ENCODE measurements at regions not wholly inside any gene's neighbourhood (a gene's known extent, or its start where the extent isn't known, plus 50 kb on each side); places are given as distances from the start of the nearest gene placed in this dataset.

DNA sequence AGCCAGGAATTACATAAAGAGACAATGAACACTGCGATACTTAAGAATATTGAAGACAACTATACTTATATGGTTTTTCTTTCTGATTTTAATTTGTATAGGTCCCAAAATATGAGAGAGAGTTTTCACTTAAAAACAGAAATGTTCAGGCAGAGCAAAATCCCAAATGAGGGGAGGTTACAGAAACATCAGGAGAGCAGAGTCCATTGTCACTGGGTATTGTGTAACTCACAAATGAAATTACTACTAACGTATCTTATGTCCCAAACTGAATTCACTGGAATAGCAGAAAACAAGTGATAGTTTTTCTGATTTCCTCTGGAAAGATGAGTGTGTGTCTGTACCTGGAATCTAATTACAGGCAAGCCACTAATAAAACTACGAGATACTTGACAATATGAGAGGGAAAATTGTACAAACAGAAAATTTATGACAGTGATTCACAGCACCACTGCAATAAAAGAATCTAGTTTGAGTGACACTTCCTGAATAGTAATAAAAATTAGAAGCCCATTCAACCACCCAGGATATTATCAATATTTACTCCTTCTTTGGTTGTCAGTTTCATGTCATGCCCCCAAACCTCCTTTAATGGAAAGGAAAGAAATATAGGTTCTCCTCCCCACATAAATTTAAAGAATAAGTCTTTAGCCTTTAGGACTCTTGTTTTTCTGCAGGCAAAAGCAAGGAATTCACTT lies 522.6 kb downstream of the ADGRL2 start:
- no peak for DNase-seq (ENCODE audit: low read depth)

DNA sequence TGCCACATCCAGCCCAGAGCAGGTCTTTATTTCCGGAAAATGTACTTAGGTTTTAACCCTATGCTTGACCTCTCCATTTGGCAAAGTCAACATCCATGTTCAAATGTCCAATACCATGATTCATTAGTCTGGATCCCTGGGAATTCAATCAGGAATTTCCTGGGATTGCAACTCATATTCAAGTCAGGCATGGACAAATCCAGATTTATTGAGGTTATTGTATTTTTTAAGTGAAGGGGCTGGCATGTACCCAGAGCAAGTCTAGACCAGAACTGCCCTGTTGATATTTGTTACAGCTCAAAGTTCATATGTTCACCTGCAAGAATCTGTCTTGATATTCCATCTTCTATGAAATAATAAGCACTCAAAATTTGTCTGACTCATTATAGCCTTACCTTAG lies 521.1 kb downstream of the ADGRL2 start:
- peak; percentile 37 for DNase-seq (ENCODE audit: low read depth)

DNA sequence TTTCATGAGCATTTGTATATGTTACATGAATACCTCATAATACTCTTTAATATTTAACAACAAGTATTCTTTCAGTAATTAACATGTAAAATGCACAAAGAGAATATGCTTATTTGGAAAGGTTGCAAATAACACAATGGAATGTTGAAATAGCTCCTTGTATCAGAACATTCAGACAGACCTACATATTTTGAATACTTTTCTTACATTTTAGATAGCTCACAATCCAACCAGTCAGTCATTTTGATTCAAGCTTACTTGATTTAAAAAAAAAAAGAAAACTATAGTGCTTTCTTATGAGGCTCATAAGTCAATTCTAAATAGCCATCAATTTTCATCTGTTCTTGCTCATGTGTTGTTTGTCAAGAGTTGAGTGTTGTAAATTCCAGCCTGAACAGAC lies 518.8 kb downstream of the ADGRL2 start:
- no peak for DNase-seq (ENCODE audit: low read depth)

DNA sequence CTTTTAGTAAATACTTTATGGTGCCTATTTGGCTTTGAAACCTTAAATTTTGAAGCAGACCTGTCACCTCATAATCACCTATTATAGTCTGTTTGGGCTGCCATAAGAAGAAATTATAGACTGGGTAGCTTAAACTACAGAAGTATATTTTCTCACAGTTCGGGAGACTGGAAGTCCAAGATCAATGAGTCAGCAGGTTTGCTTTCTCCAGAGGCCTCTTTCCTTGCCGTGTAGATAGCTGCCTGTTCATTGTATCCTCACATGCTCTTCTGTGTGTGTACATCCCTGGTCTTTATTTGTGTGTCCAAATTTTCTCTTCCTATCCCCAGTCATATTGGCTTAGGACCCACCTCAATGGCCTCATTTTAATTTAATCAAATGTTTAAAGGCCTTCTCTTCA lies 518.2 kb downstream of the ADGRL2 start:
- DNase-seq (ENCODE audit: low read depth), result peak; percentile 15

DNA sequence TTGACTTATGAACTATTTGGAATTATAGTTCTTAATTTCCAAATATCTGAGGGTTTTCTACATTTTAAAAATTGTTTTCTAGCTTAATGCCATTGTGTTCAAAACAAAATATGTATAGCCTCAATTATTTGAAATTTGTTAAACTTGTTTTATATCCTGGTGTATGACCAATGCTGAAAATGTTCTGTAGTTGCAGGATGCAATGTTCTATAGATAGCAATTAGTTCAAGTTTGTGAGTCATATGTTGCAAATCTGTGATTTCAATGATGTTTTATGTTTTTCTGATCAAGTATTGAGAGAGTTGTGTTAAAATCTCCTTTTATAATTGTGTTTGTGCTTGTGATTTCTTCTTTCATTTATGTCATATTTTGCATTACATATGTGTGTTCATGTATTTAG lies 517.5 kb downstream of the ADGRL2 start:
- no peak for DNase-seq (ENCODE audit: low read depth)

DNA sequence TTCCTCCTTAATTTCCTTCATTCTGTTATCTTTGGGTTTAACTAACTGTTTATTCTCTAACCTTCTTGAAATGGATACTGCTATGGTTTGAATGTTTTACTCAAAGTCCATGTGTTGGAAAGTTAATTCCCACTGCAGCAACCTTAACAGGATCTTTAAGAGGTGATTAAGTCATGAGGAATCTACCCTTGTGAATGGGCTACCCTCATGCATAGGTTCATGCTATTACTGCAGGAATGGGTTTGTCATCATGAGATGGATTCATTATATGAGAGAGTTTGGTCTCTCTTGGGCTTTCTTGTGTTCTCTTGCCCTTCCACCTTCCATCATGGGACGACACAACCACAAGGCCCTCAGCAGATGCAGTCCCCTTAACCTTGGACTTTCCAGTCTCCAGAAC lies 516.9 kb downstream of the ADGRL2 start:
- peak; percentile 71 for DNase-seq (ENCODE audit: low read depth)

DNA sequence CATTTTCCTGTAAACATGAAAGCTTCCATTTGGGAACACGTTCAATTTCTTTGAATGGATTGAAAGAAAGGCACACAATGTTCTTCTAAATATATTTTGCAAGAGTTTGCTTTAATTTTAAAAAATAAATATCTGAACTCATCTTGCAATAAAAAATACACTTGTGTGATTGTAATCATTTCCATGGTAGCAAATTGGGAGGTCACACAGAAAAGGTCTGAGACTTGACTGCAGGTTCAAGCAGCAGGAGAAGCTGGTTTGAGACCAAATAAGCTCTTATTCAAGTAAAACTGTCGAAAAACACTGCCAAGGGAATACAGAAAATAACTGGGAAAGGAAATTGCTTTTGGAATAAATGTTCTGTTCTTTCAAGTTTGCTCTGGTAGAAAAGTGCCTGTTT lies 498.9 kb downstream of the ADGRL2 start:
- no peak for DNase-seq (ENCODE audit: low read depth)

DNA sequence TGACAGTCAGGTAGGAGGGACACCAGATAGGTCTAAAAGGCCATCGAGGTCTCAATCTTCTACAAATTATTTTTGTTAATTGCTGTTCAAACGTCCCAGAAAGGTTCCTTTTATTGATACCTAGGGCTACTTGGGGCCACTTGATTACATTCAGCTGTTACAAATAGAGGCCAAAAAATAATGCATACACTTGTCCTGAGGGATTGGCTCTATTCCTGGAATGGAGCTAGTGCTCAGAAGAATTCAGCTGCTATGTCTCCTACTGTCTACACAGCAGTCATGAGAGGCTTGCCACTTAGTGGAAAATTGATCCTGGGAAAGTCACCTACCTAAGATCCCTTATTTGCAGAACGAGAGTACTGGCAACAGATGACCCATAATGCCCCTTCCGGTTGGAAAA lies 498.3 kb downstream of the ADGRL2 start:
- no peak for DNase-seq (ENCODE audit: low read depth)

DNA sequence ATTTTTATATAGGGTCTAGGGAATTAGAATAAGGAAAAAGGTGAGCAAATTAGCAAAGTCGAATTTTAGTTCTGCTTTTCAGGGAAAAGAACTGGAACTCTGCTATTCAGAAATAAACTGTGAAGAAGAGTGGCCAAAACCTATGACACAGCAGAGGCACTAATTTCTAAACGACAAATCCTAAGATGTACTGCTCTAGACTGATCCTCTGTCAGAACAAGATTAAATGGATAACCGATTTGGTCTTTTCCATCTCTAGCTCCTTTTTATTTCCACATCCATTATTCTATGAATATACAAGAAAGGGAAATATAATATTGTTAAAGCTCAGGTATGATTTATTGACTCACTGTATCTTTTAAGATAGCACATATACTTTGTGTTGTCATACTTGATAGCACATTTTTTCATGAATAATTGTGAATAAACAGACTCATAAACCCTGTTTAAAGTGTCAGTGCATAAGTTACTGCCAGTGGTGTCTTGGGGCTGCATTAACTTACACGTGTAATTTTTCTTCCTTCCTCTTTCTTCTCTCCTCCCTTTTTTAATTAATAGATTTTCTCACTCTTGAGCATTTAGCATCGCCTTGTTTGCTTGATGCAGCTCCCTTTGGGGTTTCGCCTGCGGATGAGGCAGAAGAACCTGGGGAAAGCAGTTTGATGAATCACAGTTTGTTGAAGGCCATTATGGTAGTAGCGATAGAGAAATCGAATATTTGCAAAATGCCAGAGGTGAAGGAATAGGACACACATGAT lies 496.6 kb downstream of the ADGRL2 start:
- no peak for DNase-seq (ENCODE audit: low read depth)

DNA sequence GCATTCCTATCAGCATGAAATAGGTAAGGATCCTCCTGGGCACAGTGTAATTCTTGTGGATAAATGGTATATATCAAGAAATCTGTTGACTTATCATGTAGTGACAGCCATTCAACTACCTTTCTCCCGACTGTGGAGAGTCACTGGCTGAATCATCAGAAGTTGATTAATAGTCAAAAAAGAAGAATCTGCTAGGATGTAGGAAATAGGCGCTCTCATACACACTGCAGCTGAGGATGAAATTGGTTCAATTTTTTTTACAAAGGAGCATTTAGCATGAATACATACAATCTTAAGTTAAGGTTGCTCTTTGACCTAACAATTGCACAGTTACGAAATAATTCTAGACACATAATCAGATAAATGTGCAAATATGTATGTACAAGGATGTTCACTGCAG lies 486.8 kb downstream of the ADGRL2 start:
- no peak for DNase-seq (ENCODE audit: low read depth)

DNA sequence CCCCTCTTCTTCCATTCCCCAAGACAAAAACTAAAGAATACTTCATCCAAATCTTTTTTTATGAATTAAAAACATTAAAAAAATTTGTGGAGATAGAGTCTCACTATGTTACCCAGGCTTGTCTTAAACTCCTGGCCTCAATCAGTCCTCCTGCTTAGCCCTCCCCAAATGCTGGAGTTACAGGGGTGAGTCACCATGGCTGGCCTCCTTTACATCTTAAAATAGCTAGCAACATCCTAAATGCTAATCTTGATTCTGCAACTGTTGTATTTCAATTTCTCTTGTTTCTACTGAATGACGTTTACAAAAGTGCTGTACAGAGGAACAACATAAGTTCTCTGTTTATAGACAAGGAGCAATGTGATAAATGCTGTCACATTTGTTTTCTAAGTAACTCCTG lies 483.5 kb downstream of the ADGRL2 start:
- DNase-seq (ENCODE audit: low read depth), result peak; percentile 5

DNA sequence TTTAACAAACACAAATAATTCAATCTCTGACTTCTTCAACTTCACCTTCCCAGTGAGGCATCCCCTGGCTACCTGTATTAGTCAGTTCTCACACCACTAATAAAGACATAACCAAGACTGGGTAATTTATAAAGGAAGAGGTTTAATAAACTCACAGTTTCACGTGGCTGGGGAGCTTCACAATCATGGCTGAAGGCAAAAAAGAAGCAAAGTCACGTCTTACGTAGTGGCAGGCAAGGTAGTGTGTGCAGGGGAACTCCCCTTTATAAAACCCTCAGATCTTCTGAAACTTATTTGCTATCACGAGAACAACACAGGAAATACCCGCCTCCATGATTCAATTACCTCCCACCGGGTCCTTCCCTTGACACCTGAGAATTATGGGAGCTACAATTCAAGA lies 478.5 kb downstream of the ADGRL2 start:
- DNase-seq (ENCODE audit: low read depth), result no peak

DNA sequence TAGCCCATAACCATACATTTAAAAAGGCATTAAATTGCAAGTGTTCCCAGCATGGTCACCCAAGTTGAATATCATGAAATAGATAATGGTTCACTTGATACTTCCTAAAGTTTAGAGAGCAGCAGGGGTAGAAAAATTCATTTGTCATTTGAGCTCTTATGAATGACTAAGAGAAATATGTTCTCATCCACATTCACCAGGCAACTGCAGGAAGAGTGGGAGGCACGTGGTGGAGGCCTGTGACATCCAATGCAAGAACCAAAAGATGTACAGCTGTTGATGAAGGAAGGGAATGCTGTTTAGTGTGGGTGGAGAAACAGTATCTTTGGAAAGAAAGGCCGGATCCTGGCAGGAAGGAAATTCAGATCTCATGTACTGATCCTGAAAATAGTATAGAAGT lies 473.1 kb downstream of the ADGRL2 start:
- peak; percentile 9 for DNase-seq (ENCODE audit: low read depth)

DNA sequence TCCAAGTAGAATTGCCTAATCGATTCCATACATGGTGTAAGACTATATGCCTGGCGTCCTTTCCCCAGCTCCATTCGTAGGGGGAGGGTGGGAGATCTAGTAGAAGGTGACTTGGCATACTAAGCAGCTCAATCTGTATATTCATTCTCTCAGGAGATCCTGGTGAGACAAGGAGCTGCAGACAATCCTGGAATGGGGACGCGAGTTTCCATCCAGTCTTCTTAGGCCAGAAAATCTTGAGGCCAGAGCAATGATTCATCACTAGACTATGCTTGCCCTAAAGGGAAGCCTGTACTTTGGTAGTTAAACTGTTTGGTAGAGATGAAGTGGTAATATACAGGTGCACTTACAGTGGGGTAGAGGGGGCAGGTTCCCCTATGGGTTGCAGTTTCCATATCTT lies 468.7 kb downstream of the ADGRL2 start:
- peak; percentile 54 for DNase-seq (ENCODE audit: low read depth)

DNA sequence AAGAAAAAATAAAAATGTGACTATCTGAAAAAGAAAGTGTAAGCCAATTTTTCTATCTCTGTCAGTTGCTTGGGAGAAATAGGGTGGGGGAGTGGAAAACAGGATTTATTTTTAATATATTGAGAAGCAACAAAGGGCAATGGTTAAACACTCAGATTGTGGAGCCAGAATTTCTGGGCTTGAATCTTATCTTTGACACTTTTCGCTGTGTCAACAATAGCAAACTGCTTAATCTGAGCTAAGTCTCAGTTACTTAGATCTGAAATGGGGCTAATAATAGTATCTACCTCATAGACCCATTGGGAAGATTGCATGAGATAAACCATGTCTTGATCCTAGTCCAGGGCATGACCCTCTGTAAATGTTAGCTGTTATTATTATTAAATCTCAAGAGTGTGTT lies 468.1 kb downstream of the ADGRL2 start:
- no peak for DNase-seq (ENCODE audit: low read depth)

DNA sequence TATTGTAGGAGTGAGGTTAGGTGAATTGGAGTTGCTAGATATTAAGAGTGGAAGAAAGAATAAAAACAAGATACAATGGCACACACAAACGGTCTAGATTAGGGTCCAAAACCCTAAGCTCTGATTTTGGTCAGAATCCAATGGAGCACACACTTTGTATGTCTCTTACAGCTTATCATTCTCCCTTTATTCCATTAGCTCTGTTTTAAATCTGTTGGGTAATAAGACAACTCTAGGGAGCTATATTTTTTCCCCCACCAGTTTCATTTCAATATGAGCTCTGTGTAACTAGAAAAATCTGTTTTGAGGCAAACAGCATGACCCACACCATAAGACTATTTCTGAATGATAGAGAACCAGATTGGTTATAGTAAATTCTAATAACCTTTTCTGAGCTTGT lies 465.6 kb downstream of the ADGRL2 start:
- DNase-seq (ENCODE audit: low read depth), result no peak

DNA sequence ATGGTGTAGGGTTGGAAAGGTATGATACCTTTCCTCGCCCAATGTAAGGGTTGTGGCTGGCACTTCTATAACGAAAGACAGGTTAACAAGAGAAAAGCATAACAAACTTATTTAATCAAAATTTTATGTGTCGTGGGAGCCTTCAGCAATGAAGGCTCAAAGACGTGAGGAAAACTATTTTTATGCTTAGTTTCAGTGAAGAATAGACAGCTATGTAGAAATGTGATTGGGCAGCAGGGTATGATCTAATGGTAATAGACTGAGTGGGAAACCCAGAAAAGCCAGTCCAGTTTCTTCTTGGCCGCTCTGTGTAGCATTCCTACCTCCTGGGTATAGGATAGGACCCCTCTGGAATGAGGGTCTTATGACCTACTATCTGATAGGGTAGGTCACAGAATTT lies 464.7 kb downstream of the ADGRL2 start:
- DNase-seq (ENCODE audit: low read depth), result no peak

DNA sequence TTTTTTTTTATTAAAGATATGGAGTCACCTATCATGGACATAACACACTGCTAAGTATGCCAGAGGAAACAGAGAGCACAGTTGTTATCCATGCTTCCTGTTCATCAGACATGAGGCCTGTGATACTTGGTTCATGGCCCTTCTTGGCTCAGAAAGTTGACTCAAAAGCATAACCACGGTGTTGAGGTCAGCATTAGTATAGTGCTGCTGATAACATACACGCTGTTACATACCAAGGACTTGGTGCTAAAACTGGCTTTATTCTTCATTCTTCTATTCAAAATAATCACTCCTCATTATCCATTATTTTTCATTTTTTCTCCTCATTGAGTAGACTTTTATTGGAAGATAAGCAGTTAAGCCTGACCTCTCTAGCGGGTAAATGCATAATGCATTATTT lies 464.1 kb downstream of the ADGRL2 start:
- no peak for DNase-seq (ENCODE audit: low read depth)

DNA sequence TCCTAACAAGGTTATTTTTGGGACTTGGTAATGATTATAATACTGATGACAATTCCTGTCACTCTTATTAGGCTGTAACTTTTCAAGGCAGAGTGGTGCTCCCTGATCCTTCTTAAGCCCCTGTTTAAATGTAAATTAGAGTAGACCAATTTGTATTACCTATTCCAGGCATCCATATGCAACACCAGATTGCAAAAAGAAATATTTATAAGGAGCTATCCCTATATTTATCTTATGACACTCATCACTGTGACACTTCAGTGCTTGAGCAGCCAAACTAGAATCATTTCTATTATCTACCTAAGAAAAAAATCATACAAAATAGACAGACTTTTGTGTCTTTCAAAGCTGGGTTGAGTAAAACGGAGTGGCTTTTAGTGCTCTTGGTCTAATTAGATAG lies 462.7 kb downstream of the ADGRL2 start:
- DNase-seq (ENCODE audit: low read depth), result no peak

DNA sequence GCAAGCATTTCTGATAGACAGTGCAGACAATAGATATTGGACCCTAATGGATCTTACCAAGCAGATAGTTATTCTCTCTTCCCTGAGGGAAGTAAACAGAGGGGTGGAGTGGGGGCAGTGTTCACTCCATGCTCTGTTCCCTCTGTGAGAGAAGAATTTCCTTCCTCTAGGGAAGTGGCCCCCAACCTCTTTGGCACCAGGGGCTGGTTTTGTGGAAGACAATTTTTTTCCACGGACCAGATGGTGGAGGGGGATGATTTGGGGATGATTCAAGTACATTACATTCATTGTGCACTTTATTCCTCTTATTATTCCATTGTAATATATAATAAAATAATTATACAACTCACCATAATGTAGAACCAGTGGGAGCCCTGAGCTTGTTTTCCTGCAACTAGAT lies 459.9 kb downstream of the ADGRL2 start:
- no peak for DNase-seq (ENCODE audit: low read depth)

DNA sequence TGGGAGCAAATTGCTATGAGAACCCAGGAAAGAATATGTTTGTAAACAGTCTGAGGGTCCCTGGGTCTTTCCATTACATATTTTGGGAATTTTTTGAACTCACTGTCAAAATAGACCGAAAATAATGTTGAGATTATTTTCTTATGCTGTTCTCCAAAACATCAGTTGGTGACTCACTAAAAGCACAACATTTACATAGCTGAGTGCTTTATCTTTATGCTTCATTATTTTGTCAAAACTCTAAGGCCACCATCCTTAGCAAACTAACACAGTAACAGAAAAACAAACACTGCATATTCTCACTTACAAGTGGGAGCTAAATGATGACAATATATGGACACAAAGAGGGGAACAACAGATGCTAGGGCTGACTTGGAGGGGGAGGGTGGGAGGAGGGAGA lies 459.3 kb downstream of the ADGRL2 start:
- DNase-seq (ENCODE audit: low read depth), result no peak

DNA sequence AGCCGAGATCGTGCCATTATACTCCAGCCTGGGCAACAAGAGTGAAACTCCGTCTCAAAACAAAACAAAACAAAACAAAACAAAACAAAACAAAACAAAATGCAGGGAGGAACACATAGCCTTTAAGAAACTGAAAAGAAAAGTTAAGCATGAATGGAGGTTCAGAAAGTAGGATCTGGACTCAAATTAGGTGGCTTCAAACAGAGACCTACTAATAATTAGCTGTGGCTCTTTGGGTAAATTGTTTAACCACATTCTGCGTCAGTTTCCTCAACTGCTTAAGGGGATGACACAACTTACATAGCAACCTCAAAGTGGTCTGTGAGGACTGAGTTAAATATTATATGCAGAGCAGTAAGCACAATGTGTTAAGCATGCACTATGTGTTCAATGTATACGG lies 458.2 kb downstream of the ADGRL2 start:
- no peak for DNase-seq (ENCODE audit: low read depth)

DNA sequence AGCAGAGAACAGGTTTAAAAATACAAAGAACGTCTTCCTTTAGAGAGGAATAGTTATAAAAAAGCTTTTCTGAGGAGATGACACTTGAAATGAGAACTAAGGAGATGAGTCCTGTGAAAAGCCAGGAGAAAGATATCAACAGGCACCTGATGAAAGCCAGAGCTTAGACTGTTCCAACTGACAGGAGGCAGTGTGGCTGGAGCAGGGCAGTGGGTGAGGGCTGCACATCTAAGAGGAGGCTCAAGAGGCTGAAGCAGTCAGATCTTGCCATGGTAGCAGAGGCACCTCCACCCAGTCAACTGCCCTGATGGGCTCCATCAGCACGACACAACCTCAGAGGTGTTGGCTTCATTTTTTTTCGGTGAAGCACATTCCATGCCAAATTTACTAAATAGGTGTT lies 445.3 kb downstream of the ADGRL2 start:
- DNase-seq (ENCODE audit: low read depth), result no peak

All from HT1080 (cell line).